HCT116 (cell line): ENCODE measurements at regions not wholly inside any gene's neighbourhood (a gene's known extent, or its start where the extent isn't known, plus 50 kb on each side); places are given as distances from the start of the nearest gene placed in this dataset.

Experiments
- CEBPB ChIP-seq: IDR thresholded peaks from 2 replicates; pipeline ENCODE4 v1.6.1; 2012; ENCODE audit warnings: low read depth
- EZH2phosphoT487 ChIP-seq: fragments of 200-600 bp; IDR thresholded peaks from 2 replicates; pipeline ENCODE4 v1.6.1; 2018; ENCODE audit warnings: antibody characterized with exemption, borderline replicate concordance
- POLR2AphosphoS5 ChIP-seq: IDR thresholded peaks from 2 replicates; pipeline ENCODE4 v1.6.1; 2011; ENCODE audit warnings: mild to moderate bottlenecking, low read depth, low read length, moderate library complexity
- SP1 ChIP-seq: IDR thresholded peaks from 2 replicates; pipeline ENCODE4 v1.6.1; 2012; ENCODE audit warnings: low read depth
- TF ChIP-seq, protein P1 (sequence below), 3 experiments: fragments of 200-600 bp in 1 of 3; sonication (generic) in 1 of 3; IDR thresholded peaks in 2 of 3; conservative IDR thresholded peaks in 1 of 3; 2 replicates each; pipeline ENCODE4 v1.5.1; 2012 to 2017; ENCODE audit warnings: low read depth in 2 of 3, low read length in 2 of 3, antibody characterized with exemption in 1 of 3, borderline replicate concordance in 1 of 3, control low read depth in 1 of 3, mild to moderate bottlenecking in 1 of 3, mixed read lengths in 1 of 3, mixed run types in 1 of 3, moderate library complexity in 1 of 3; ENCODE audit not compliant: insufficient read depth in 1 of 3
- TF ChIP-seq, protein P2 (sequence below): IDR thresholded peaks from 2 replicates; pipeline ENCODE4 v1.6.1; 2011; ENCODE audit warnings: mild to moderate bottlenecking, low read length, moderate library complexity; ENCODE audit not compliant: insufficient replicate concordance; ENCODE audit errors: extremely low read depth

DNA sequence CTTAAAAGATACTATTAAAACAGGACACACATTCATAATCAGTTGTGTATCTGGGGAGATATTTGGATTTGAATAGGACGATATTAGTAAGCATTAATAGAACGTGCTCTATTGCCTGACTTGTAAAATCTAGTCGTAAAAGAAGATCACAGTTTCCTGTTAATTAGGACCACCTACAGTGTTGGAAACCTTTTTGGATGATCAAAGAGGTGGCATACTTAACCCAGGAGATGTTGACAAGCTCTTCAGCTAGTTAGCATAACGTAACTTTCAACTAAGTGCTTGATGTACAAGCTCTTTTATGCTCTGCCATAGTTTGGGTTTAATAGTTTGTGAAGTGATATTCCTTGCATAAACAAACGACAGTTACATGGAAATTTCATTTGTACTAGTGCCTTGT is 293.3 kb upstream of the NR5A2 start:
- TF ChIP-seq, protein P1, sequence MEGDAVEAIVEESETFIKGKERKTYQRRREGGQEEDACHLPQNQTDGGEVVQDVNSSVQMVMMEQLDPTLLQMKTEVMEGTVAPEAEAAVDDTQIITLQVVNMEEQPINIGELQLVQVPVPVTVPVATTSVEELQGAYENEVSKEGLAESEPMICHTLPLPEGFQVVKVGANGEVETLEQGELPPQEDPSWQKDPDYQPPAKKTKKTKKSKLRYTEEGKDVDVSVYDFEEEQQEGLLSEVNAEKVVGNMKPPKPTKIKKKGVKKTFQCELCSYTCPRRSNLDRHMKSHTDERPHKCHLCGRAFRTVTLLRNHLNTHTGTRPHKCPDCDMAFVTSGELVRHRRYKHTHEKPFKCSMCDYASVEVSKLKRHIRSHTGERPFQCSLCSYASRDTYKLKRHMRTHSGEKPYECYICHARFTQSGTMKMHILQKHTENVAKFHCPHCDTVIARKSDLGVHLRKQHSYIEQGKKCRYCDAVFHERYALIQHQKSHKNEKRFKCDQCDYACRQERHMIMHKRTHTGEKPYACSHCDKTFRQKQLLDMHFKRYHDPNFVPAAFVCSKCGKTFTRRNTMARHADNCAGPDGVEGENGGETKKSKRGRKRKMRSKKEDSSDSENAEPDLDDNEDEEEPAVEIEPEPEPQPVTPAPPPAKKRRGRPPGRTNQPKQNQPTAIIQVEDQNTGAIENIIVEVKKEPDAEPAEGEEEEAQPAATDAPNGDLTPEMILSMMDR (IDR thresholded peaks at IDR 0.05 in 2 of 3, conservative IDR thresholded peaks at IDR 0.05 in 1 of 3; ENCODE audit: borderline replicate concordance in 1 of 3, insufficient read depth in 1 of 3, low read depth in 2 of 3, low read length in 2 of 3), result no peak
- TF ChIP-seq, protein P2, sequence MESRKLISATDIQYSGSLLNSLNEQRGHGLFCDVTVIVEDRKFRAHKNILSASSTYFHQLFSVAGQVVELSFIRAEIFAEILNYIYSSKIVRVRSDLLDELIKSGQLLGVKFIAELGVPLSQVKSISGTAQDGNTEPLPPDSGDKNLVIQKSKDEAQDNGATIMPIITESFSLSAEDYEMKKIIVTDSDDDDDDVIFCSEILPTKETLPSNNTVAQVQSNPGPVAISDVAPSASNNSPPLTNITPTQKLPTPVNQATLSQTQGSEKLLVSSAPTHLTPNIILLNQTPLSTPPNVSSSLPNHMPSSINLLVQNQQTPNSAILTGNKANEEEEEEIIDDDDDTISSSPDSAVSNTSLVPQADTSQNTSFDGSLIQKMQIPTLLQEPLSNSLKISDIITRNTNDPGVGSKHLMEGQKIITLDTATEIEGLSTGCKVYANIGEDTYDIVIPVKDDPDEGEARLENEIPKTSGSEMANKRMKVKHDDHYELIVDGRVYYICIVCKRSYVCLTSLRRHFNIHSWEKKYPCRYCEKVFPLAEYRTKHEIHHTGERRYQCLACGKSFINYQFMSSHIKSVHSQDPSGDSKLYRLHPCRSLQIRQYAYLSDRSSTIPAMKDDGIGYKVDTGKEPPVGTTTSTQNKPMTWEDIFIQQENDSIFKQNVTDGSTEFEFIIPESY, result no peak
- TF ChIP-seq POLR2AphosphoS5 (no peak), CEBPB (no peak), SP1 (no peak), EZH2phosphoT487 (no peak)
